Raji (cell line): ENCODE measurements at regions not wholly inside any gene's neighbourhood (a gene's known extent, or its start where the extent isn't known, plus 50 kb on each side); places are given as distances from the start of the nearest gene placed in this dataset.

ENCODE experiments used
- POLR2A ChIP-seq: IDR thresholded peaks from 2 replicates; pipeline ENCODE4 v1.6.1; 2011; ENCODE audit warnings: low read depth, low read length, control low read depth; ENCODE audit not compliant: insufficient read depth

GRCh38 chr18:57907550-57907949 is 104.4 kb upstream of the ATP8B1 start:
- no peak for TF ChIP-seq POLR2A

- TF ChIP-seq POLR2A, result no peak
Measured at GRCh38 chr18:57906852-57907251, 103.7 kb upstream of the ATP8B1 start.

- no peak for TF ChIP-seq POLR2A
Measured at GRCh38 chr18:57904535-57904934, 101.4 kb upstream of the ATP8B1 start.

- no peak for TF ChIP-seq POLR2A
Measured at GRCh38 chr18:57902721-57903120, 99.6 kb upstream of the ATP8B1 start.

DNA sequence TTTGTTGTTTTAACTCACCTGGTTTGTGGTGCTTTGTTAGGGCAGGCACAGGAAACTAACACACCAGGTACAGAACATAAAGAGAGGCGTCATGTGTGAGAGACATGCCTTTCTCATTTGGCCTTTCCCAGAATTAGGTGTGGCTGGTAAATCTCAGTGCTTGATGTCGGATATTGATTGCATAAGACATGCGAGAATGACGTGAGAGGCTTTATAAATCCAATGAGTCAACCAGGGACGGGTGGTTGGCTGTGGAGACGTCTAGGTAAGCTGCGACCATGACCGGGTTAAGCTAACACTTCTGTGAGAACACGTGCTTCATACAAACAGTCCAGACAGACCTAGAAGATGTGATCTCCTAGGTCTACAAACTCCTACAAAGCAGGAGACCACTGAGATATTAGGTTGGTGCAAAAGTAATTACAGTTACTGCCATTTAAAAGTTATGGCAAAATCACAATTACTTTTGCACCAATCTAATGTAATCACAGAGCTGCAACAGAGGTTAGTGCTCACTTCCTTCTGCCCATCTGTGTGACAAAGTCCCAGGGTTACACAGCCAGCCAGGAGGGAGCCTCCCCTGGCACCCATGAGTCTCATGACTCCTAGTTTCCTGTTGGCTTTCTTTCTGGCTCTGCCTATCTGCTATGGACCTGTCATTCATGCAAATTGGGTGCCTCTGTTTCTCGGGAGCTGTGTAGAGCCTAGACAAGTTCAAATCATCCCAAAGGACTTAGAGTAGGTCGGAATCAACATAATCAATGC is 98.9 kb upstream of the ATP8B1 start:
- TF ChIP-seq POLR2A, result no peak

GRCh38 chr18:57900906-57901435 is 97.9 kb upstream of the ATP8B1 start:
- no peak for TF ChIP-seq POLR2A

DNA sequence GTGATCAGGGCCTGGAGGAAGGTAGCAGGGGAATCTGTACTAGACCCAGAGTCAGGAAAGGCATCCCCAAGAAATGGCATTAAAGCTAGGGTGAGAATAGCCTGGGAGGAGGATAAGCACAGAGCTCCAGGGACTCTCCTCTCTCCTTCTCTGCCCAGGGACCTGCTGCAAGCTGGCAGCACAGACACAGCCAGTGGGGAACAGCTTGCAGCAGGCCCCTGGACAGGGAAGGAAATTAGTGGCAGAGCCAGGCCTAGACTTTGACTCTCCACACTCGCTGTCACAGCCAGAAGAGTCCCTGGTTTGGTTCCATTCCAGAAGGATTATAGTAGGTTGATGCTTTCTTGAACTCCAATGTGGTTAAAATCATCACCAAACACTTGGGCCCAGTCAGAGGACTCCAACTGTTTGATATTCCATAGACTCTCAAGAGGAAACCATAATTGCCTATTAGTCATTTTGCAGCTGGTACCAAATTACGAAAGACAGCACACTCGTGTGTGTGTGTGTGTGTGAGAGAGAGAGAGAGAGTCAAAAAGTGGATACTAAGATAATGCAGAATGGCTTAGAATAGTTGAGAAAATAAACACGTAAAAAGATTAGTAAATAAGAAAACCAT is 95.5 kb upstream of the ATP8B1 start:
- TF ChIP-seq POLR2A, result no peak

DNA sequence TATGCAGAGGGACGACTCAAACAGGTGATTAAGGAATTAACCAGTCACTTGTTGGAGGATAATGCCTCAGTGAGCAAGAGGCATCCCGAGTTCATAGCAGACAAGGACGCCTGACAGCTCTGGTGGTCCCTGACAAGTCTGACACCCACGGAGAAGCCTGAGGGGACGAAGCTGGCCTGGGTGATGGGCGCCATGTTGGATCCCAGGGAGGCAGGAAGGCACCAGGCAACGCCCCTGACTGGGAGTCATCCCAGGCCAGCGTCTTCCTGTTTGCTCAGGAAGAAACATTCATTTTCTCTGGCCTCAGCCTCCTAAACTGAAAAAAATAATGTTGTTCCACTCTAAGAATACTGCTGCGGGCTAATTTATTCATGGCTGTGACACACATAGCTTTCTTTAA is 92.1 kb upstream of the ATP8B1 start:
- TF ChIP-seq POLR2A, result no peak

DNA sequence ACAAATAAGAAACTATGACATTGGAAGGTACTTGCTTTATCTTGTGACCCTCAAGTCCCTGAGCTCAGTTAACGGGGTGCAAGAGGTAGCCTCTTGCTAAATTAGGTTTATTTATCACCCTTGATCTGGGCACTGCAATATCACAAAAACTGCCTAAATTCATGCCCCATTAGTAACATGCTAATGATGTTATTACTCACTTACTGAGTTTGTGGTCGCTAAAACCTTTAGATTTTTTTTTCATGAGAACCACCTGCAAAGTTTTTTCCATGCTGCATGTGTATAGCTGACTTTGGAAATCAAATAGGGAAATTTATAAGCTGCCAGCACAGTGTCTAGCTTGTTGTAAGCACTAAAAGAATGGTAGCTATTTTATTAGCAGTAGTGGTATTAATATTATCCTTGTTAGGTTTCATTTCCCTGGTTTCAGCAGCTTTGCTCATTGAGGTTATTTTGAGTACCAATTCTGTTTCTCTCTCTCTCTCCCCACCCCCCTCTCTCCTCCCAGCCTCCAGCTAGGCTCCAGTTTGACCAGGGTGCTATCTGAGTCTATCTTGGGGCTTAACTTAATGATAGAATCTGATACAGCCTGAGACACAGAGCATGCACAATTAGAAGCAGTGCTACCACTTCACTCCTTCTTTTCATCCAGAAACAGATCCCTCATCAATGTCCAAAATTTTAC is 88.7 kb upstream of the ATP8B1 start:
- no peak for TF ChIP-seq POLR2A

DNA sequence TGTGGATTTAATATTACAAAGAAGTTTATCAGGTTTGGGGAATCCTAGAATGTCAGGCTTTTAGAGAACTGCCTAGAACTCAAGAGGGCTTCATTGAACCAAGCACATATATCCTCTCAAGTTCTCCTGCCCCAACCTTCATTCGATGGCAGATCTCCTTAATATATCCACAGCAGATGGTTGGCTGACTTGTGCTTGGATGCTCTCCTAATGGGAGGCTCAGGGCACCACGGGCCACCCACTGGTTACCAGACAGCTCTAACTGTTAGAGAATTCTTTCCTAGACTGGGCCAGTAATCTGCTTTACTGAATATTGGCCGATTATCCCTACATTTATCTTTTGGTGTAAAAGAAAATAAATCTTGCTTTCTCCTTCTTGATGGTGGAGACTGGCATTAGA is 87.2 kb upstream of the ATP8B1 start:
- TF ChIP-seq POLR2A, result no peak

DNA sequence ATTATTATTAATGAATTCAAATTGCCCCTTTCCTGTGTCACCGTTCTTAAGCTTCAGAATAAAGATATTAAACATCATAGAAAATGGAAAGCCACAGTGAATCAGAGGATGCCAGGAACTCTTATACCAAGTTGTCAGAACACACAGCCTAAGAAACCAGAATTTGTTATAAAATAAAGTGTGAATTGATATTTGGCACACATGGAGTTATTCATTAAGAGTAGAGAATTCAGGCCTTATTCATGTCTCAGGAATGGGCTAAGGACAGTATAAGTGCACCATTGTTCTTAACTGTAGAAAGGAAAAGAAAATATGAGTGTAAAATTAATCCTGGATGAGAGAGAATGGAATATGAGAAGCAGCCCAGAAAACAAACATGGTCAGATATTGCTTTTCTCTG is 86.7 kb upstream of the ATP8B1 start:
- no peak for TF ChIP-seq POLR2A

DNA sequence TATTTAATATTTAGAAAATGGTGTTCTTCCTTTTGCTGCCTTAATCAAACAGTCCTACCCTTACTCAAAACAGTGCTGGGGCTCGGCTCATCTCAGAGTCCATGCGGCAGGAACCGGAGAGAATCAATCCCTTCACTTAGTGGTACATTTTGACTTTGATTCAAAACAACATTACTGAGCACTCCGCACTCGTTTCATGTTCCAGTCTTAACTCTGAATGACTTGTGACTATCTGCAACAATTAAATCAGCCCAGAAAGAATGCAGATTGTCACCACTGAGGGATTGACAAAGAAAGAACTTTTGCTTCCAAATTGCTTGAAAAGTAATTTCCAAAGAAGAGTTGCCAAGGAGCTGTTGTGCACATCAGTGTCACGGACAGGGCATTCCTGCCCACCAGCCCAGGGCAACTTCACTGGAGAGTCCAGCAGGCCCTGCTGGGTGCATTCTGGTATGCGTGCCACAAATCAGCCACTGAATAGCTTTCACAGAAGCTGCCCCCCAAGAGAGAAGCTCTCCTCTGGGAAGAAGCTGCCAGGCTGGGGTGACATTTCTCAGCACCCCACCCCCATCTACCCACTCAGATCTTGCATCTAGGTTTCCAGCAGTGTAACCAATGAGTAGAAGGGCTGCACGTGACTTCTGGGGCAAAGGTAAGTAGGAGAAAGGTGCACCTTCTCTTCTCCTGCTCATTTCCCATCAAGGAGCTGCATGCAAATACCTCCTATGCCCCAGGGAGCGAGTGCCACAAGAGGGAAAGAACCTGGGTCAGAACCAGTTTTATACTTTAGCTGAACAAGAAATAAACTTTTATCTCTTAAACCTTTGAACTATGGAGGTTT is 84.6 kb upstream of the ATP8B1 start:
- TF ChIP-seq POLR2A, result no peak

DNA sequence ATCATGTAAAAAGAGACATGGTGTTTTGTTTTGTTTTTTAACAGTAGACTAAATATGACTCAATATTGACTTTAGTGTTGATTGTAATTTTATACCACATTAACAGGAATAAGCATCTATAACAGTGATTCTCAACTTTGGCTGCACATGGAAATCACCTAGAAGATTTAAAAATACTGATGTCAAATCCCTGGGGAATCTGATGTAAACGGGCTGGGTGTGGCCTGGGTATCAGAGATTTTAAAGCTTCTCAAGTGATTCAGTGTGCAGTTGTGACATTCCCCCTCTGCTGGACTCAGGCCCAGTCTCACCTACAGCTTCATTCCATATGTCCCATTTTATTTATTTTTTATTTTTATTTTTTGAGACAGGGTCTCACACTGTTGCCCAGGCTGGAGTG is 82.8 kb upstream of the ATP8B1 start:
- TF ChIP-seq POLR2A, result no peak

GRCh38 chr18:57882465-57882864 is 79.3 kb upstream of the ATP8B1 start:
- TF ChIP-seq POLR2A, result no peak

DNA sequence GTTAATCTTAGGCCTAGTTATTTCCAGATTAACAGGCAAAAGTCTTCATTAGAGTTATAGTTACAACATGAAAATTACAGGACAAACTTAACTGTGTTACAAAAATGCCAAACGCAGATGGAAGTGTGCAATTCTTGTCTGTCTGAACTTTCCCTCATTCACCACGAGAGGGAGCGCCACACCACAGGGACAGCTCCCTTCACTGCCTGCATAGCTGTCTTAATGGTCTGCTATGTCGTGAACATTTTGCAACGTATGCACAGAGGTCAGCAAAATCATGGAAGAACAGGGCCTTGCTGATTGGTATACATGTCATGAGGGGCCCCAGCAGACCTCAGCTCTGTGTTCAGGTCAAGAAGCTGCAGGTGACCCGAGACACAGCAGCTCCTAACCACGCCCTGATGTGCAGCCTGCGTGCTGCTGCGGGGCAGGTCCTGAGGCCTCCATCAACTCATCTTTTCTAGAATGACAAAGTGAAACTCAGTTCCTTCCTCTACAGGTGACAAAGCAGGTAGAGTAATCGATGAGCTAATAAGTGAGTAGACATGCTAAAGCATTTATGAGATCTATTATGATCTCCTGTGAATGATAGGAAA is 78.8 kb upstream of the ATP8B1 start:
- no peak for TF ChIP-seq POLR2A
